Left forelimb (tissue), 1 donor: ENCODE measurements at regions not wholly inside any gene's neighbourhood (a gene's known extent, or its start where the extent isn't known, plus 50 kb on each side); places are given as distances from the start of the nearest gene placed in this dataset.
A peak's percentile ranks its signal among the peaks of the same experiment; 100 is the strongest.

Source experiments
- DNase-seq: peaks from one replicate; pipeline ENCODE4 v3.0.0-alpha.2; 2018; ENCODE audit warnings: low spot score

- no peak for DNase-seq
These were observed 161.2 kb downstream of the CAPZA3 start for GRCh38 chr12:18899162-18899561.

DNA sequence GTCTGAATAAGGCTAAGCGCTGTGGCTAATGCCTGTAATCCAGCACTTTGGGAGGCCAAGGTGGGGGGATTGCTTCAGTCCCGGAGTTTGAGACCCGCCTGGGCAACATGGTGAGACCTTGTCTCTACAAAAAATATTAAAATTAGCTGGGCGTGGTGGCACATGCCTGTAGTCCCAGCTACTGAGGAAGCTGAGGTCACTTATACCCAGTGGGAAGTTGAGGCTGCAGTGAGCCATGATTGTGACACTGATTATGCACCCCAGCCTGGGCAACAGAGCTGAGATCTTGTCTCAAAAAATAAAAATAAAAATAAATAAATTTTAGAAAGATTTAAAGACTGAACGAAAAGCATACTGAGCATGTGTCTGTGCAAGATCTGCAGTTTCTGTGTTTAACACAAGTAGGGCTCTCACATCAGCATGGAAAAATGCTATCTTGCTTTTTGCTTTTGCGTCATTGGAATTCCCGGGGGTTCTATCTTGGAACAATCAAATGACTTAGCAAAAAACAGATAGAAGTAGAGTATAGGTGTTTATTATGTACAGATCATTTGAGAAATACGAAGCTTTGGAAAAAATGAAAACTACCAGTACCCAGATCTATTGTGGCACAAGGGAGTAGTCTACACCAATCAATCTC, 161.9 kb downstream of the CAPZA3 start:
- DNase-seq = no peak

DNA sequence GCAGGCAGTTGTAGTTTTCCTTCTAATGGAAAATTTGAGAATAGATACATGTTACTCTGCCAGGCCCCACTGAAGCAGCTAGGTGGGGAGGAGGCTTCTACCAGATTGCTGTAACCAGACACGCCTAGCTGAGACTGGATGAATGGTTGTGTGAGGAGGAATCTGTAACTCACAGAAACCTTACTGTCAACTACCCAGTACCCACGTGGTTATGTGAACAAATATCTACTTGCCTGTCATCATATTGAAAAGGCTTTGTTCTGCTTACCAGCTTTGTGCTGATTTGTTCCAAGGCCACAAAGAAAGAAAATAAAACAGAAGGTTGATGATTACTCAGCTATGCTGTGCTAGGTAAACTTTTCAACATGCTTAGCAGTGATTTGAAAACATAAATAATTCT, 167.2 kb downstream of the CAPZA3 start:
- no peak for DNase-seq

DNA sequence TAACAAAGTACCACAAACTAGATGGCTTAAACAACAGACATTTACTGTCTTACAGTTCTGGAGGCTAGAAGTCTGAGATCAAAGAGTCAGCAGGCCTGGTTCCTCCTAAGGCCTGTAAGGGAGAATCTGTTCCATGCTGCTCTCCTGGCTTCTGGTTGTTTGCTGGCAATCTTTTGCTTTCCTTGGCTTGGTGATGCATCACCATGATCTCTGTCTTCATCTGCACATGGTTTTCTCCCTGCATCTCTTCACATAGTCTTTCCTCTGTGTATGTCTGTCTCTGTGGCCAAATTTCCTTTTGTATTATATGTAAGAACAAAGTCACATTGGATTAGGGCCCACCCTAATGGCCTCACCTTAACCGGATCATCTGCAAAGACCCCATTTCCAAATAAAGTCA, 168.5 kb downstream of the CAPZA3 start:
- no peak for DNase-seq

DNA sequence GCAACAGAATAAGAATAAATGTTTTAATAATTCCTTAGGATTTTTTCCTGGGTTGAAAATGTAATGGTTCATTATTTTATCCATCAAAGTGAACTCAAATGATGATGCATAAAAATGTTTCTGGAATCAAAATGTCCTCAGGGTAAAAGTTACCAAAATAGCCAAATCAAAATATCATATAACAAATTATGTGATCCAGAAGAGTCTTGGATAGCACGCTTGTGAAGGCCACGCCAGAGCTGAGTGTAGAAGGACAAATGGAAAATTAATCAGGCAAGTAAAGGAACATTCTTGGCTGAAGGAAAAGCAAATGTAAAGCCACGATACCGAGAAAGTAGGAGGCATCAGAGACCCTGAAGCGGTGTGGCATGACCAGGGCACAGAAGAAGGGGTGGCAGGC, 169.2 kb downstream of the CAPZA3 start:
- DNase-seq = no peak

DNA sequence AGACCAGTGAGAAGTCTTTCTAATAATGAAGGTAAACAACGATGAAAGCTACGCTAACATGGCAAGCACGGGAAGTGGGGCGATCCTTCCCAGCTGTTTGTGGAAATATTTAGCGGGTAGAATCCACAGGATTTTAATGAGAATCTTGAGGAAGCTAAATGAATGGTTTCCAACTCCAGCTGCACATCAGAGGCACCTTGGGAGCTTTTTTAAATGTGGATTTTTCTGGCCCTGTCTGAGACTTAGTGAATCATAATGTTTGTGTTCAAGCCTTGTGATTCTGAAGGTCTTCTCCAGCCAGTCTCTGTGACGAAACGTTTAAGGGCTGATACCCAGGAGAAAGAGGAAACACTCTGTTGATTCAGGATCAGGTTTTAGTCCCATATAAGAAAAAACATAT, 169.8 kb downstream of the CAPZA3 start:
- no peak for DNase-seq

DNA sequence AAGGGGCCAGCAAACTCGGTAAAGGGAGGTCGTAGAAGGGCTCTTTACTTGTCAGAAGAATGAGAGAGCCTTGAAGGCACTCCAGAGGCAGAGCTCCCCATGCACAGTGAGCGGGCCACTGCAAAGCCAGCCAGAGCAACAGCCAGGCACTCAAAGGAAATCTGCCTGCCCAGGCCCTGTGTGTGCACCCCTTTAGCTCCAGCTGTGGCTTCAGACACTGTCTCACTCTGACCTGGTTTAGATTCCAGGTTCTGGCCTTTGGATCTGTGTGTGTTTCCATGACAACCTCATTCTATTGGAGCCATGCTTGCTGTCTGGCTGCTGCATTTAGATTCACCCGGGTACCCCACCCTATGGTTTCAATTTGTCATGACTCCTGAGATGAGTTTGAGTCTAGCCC, 170.3 kb downstream of the CAPZA3 start:
- peak; percentile 67 for DNase-seq

DNA sequence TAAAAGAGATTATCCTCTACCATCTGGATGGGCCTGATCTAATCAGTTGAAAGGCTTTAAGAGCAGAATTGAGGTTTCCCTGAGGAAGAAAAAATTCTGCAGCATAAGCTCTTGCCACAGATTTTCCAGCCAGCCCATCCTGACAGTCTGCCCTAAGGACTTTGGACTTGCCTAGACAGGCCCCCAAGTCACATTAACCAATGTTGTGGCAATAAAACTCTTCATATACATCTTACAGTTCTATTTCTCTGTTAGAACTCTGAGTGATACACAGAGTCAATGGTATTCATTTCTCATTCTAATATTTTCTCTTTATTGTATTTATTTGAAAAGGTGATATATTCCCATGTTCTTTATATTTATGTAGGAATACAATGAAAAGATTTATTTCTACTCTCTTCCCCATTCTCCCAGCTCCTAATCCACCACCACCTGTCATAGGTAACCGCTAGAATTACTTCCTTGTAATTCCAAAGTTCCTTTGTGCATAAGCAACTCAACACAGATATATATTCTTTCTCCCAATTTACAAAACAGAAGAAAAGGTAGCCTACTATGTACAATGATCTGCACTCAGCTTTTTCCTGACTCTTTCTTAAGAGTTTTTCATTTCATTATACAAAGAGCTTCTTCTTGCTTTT, 182.1 kb downstream of the CAPZA3 start:
- DNase-seq = no peak

DNA sequence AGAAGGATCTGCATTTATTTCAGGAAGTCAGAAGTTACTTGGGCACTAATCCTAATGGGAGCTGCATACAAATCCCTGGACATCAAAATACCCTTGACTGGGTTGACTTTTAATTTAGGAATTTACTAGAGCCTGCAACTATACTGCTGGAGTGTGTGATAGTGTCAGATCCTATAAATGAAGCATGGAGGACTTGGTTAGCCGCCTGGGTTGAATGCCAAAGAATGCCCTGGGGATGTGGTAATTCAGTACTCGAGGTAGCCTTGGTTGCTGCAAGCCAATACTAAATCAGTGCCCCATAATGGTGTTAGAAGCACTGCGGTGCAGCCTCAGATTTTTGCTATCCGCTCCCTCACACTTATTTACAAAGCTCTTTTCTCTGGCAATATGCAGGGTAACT, 184.9 kb downstream of the CAPZA3 start:
- DNase-seq = no peak

DNA sequence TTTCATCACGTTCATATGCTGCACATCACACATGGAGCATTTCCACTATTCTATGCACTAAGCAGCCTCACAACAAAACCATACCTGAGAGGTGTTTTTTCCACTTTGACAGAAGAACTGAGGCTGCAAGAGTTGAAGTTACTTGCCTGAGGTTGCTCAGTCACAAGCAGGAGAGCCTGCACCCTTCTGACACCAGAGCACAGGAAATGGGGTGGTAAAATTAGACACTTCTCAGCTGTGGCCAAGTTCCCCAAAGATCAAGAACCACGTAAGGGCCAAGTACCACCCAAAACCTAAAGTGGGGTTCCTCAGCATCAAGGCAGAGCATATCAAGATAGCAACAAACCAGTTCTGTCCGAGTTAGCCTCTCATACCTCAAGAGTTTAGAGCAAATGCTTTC, 185.8 kb downstream of the CAPZA3 start:
- DNase-seq = no peak

- no peak for DNase-seq
These were observed 188.3 kb downstream of the CAPZA3 start for GRCh38 chr12:18926188-18926587.

- DNase-seq = no peak
These were observed 194.3 kb downstream of the CAPZA3 start for GRCh38 chr12:18932211-18932610.

DNA sequence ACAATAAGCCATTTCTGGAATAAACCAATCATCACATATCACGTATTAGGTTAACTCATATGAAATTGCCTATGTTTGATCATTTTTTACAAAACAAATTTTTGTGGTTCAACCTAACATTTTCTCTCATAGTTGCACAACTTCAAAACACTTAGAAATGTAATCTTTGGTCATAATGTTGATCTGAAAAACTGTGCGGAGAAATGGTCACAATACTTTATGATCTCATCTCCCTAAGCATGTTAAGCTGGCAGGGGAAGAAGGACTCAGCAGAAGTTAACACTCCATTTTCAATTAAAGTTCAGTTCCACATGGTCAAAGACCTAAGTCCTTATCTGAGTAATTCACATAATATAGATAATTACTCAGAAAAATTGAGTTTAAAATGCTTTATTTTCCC, 194.8 kb downstream of the CAPZA3 start:
- DNase-seq = no peak

DNA sequence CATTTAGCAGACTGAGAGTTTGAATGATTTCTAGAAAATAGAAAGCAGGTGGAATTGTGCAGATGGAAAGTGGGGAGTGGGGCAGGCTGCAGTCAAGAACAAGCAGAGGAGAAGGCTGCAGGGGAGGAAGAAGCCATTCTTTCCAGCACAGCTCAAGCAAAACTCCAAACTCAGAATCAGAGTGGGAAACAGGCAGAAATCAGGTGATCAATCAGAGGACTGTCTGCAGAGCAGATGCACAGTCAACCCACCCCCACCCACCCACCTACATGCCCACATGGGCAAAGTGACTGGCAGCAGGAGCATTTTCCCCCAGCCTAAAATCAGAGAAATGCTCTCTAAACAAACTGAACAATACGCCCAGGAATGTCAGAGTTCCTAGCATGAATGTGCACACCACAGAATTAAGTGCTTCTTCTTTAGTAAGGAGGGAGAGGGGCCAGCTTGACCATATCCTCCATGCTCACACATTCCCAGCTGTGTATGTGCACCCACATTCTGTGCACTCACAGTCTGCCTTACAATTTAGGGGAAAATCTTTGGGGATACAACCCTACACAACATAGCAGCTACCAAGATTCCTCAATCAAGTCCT, 194.1 kb upstream of the PLEKHA5 start:
- DNase-seq = no peak

- no peak for DNase-seq
These were observed 190.5 kb upstream of the PLEKHA5 start for GRCh38 chr12:18939051-18939450.

- DNase-seq = no peak
These were observed 186.9 kb upstream of the PLEKHA5 start for GRCh38 chr12:18942669-18943068.

DNA sequence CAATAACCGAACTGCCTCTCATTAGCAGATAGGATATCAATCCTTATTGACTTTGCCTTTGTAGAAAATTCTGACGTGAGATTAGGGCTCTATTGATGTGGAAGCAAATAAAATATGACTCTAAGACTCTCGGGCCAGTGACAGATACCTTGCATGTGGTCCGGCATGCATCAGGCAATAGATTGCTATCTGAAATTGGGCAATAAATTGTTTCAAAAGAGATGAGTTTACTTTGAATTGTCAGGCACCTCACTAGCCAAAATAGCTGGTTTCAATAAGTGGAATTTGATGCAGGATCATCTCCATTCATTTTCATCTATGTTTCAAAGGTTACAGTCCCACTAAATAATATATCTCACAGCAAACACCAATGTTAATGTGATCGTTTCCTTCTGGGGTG, 186.3 kb upstream of the PLEKHA5 start:
- no peak for DNase-seq

- no peak for DNase-seq
These were observed 183.4 kb upstream of the PLEKHA5 start for GRCh38 chr12:18946106-18946505.

DNA sequence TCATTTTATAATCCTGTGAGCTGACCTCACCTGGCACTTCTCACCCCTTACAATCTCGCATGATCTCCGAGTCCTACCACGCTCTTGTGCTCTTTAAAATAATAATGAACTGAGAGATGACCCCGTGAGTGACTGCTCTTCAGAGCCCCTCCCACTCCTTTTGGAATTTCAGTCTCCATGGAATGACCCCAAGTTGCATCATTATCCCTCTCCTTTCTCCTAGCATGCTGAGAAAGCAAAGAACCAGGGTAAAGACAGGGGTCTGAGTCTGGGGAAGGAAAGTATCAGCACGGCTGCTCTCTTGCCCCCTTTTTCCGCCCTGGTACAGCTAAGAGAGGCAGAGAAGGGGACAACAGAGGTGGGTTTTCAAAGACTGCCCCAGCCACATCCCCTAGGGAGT, 178.3 kb upstream of the PLEKHA5 start:
- no peak for DNase-seq

- DNase-seq = no peak
These were observed 176.0 kb upstream of the PLEKHA5 start for GRCh38 chr12:18953505-18953904.

- no peak for DNase-seq
These were observed 173.9 kb upstream of the PLEKHA5 start for GRCh38 chr12:18955594-18955993.

DNA sequence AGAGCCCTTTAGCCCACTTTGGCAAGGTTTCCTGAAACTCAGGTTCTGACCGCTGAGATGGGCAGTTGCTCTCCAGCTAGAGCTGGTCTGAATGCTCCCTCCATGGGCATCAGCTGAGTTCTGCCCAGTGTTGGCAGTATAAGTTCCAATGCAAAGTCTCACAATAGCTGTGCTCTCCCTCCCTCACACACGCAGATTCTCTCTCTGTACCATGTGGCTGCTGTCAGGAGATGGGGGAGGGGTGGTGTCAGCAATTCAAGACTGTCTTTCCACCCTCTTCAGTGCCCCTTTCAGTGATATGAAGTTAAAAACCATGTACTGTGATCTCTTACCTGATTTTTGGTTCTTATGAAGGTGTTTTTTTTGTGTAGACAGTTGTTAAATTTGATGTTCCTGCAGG, 164.3 kb upstream of the PLEKHA5 start:
- DNase-seq = no peak

GRCh38 chr12:18966954-18967353, 162.6 kb upstream of the PLEKHA5 start:
- DNase-seq = no peak

GRCh38 chr12:18967814-18968213, 161.7 kb upstream of the PLEKHA5 start:
- DNase-seq = no peak
